ENCODE measurements at regions not wholly inside any gene's neighbourhood (a gene's known extent, or its start where the extent isn't known, plus 50 kb on each side); places are given as distances from the start of the nearest gene placed in this dataset.
"Not testable (repeated sequence)": the region's sequence is repeated elsewhere in the genome, so short reads cannot be mapped to it uniquely, and the experiment has no call there.

- not testable (repeated sequence) for H3K9me3 ChIP-seq (ENCODE audit: control insufficient read depth, insufficient read depth, low read length); H3K4me1 ChIP-seq (ENCODE audit: control insufficient read depth, insufficient read depth, low read length); H3K27ac ChIP-seq (ENCODE audit: low read length); DNase-seq (ENCODE audit: low read depth, low spot score); H3K36me3 ChIP-seq (ENCODE audit: control insufficient read depth, insufficient read depth, low read length); H3K4me3 ChIP-seq (ENCODE audit: low read length)
- no CpG with 5 or more reads among the region's 11 CpGs for WGBS (ENCODE audit: insufficient coverage, insufficient read length)
- peaks cover 30% of the 10 kb centered on the region for H3K27me3 ChIP-seq (ENCODE audit: control insufficient read depth, insufficient read depth, low read length)
These were observed 83.4 kb upstream of the SERBP1 start for GRCh38 chr1:67513392-67514294.

GRCh38 chr1:67514300-67514699 is 84.1 kb upstream of the SERBP1 start:
- WGBS (ENCODE audit: insufficient coverage, insufficient read length) = no CpG with 5 or more reads among the region's 4 CpGs
- Histone ChIP-seq H3K4me1 (ENCODE audit: control insufficient read depth, insufficient read depth, low read length) (no peaks in the 10 kb centered on the region), H3K36me3 (ENCODE audit: control insufficient read depth, insufficient read depth, low read length) (no peaks in the 10 kb centered on the region), H3K9me3 (ENCODE audit: control insufficient read depth, insufficient read depth, low read length) (peaks cover 2% of the 10 kb centered on the region), H3K27ac (ENCODE audit: low read length) (no peak overlapping the region), H3K27me3 (ENCODE audit: control insufficient read depth, insufficient read depth, low read length) (peaks cover 35% of the 10 kb centered on the region), H3K4me3 (ENCODE audit: low read length) (no peak overlapping the region)
- no peak for DNase-seq (ENCODE audit: low read depth, low spot score)

- no peak overlapping the region for H3K27ac ChIP-seq (ENCODE audit: low read length)
- no CpG with 5 or more reads among the region's 2 CpGs for WGBS (ENCODE audit: insufficient coverage, insufficient read length)
- DNase-seq (ENCODE audit: low read depth, low spot score) = no peak
- no peaks in the 10 kb centered on the region for H3K36me3 ChIP-seq (ENCODE audit: control insufficient read depth, insufficient read depth, low read length)
- peaks cover 2% of the 10 kb centered on the region for H3K9me3 ChIP-seq (ENCODE audit: control insufficient read depth, insufficient read depth, low read length)
- H3K27me3 ChIP-seq (ENCODE audit: control insufficient read depth, insufficient read depth, low read length) = peaks cover 39% of the 10 kb centered on the region
- H3K4me1 ChIP-seq (ENCODE audit: control insufficient read depth, insufficient read depth, low read length) = no peaks in the 10 kb centered on the region
- H3K4me3 ChIP-seq (ENCODE audit: low read length) = no peak overlapping the region
These were observed 84.6 kb upstream of the SERBP1 start for GRCh38 chr1:67514786-67515185.

- Histone ChIP-seq H3K4me1 (ENCODE audit: control insufficient read depth, insufficient read depth, low read length) (no peaks in the 10 kb centered on the region), H3K4me3 (ENCODE audit: low read length) (no peak overlapping the region), H3K36me3 (ENCODE audit: control insufficient read depth, insufficient read depth, low read length) (no peaks in the 10 kb centered on the region), H3K27me3 (ENCODE audit: control insufficient read depth, insufficient read depth, low read length) (peaks cover 39% of the 10 kb centered on the region), H3K9me3 (ENCODE audit: control insufficient read depth, insufficient read depth, low read length) (peaks cover 2% of the 10 kb centered on the region), H3K27ac (ENCODE audit: low read length) (no peak overlapping the region)
- DNase-seq (ENCODE audit: low read depth, low spot score) = peak; percentile 25
- no CpG with 5 or more reads among the region's 2 CpGs for WGBS (ENCODE audit: insufficient coverage, insufficient read length)
These were observed 85.3 kb upstream of the SERBP1 start for GRCh38 chr1:67515324-67516080.

GRCh38 chr1:67517046-67517445 is 86.8 kb upstream of the SERBP1 start:
- H3K27me3 ChIP-seq (ENCODE audit: control insufficient read depth, insufficient read depth, low read length) = peaks cover 49% of the 10 kb centered on the region

GRCh38 chr1:67522001-67522441 is 91.8 kb upstream of the SERBP1 start:
- H3K9me3 ChIP-seq (ENCODE audit: control insufficient read depth, insufficient read depth, low read length) = peaks cover 2% of the 10 kb centered on the region
- H3K27me3 ChIP-seq (ENCODE audit: control insufficient read depth, insufficient read depth, low read length) = peaks cover 45% of the 10 kb centered on the region
- no peaks in the 10 kb centered on the region for H3K36me3 ChIP-seq (ENCODE audit: control insufficient read depth, insufficient read depth, low read length)
- H3K27ac ChIP-seq (ENCODE audit: low read length) = no peak overlapping the region
- no peak overlapping the region for H3K4me3 ChIP-seq (ENCODE audit: low read length)
- no peaks in the 10 kb centered on the region for H3K4me1 ChIP-seq (ENCODE audit: control insufficient read depth, insufficient read depth, low read length)
- no CpG with 5 or more reads among the region's 4 CpGs for WGBS (ENCODE audit: insufficient coverage, insufficient read length)
- DNase-seq (ENCODE audit: low read depth, low spot score) = no peak

More at GRCh38 chr1:67517046-67517445, 86.8 kb upstream of the SERBP1 start:
- no peaks in the 10 kb centered on the region for H3K4me1 ChIP-seq (ENCODE audit: control insufficient read depth, insufficient read depth, low read length)
- no peak for DNase-seq (ENCODE audit: low read depth, low spot score)
- H3K27ac ChIP-seq (ENCODE audit: low read length) = no peak overlapping the region
- H3K4me3 ChIP-seq (ENCODE audit: low read length) = no peak overlapping the region
- H3K9me3 ChIP-seq (ENCODE audit: control insufficient read depth, insufficient read depth, low read length) = peaks cover 2% of the 10 kb centered on the region
- H3K36me3 ChIP-seq (ENCODE audit: control insufficient read depth, insufficient read depth, low read length) = no peaks in the 10 kb centered on the region

- Histone ChIP-seq H3K9me3 (ENCODE audit: control insufficient read depth, insufficient read depth, low read length) (peaks cover 2% of the 10 kb centered on the region), H3K4me3 (ENCODE audit: low read length) (no peak overlapping the region), H3K36me3 (ENCODE audit: control insufficient read depth, insufficient read depth, low read length) (no peaks in the 10 kb centered on the region), H3K27me3 (ENCODE audit: control insufficient read depth, insufficient read depth, low read length) (peaks cover 37% of the 10 kb centered on the region), H3K4me1 (ENCODE audit: control insufficient read depth, insufficient read depth, low read length) (no peaks in the 10 kb centered on the region), H3K27ac (ENCODE audit: low read length) (no peak overlapping the region)
- DNase-seq (ENCODE audit: low read depth, low spot score) = no peak
- WGBS (ENCODE audit: insufficient coverage, insufficient read length) = no CpG with 5 or more reads among the region's 4 CpGs
These were observed 92.6 kb upstream of the SERBP1 start for GRCh38 chr1:67522793-67523192.

- no peak for DNase-seq (ENCODE audit: low read depth, low spot score)
- Histone ChIP-seq H3K27me3 (ENCODE audit: control insufficient read depth, insufficient read depth, low read length) (peaks cover 23% of the 10 kb centered on the region), H3K4me1 (ENCODE audit: control insufficient read depth, insufficient read depth, low read length) (no peaks in the 10 kb centered on the region), H3K27ac (ENCODE audit: low read length) (no peak overlapping the region), H3K36me3 (ENCODE audit: control insufficient read depth, insufficient read depth, low read length) (no peaks in the 10 kb centered on the region), H3K9me3 (ENCODE audit: control insufficient read depth, insufficient read depth, low read length) (no peaks in the 10 kb centered on the region), H3K4me3 (ENCODE audit: low read length) (no peak overlapping the region)
- no CpG with 5 or more reads among the region's 7 CpGs for WGBS (ENCODE audit: insufficient coverage, insufficient read length)
These were observed 94.2 kb upstream of the SERBP1 start for GRCh38 chr1:67524143-67525052.

GRCh38 chr1:67525053-67525760 is 95.0 kb upstream of the SERBP1 start:
- no peak overlapping the region for H3K4me3 ChIP-seq (ENCODE audit: low read length)
- no peaks in the 10 kb centered on the region for H3K9me3 ChIP-seq (ENCODE audit: control insufficient read depth, insufficient read depth, low read length)
- H3K27ac ChIP-seq (ENCODE audit: low read length) = no peak overlapping the region
- no peak for DNase-seq (ENCODE audit: low read depth, low spot score)
- H3K36me3 ChIP-seq (ENCODE audit: control insufficient read depth, insufficient read depth, low read length) = no peaks in the 10 kb centered on the region
- H3K27me3 ChIP-seq (ENCODE audit: control insufficient read depth, insufficient read depth, low read length) = peaks cover 20% of the 10 kb centered on the region; the same call in 1 of the 2 replicates
- no CpG with 5 or more reads among the region's 2 CpGs for WGBS (ENCODE audit: insufficient coverage, insufficient read length)
- no peaks in the 10 kb centered on the region for H3K4me1 ChIP-seq (ENCODE audit: control insufficient read depth, insufficient read depth, low read length)

Measured in iPS DF 6.9 (cell line).